Lower leg skin (tissue), 4 donors: ENCODE measurements at regions not wholly inside any gene's neighbourhood (a gene's known extent, or its start where the extent isn't known, plus 50 kb on each side); places are given as distances from the start of the nearest gene placed in this dataset.

Experiments
- DNase-seq, 2 donors: peaks; one replicate each; pipeline ENCODE4 v3.0.0-alpha.2; 2019; ENCODE audit warnings: low spot score in 2 of 2
- H3K4me3 ChIP-seq: fragments of 200-600 bp; sonication (generic); 2 replicates; pipeline ENCODE4 v1.5.1; 2017; ENCODE audit warnings: mild to moderate bottlenecking, low read depth; ENCODE audit not compliant: poor library complexity, severe bottlenecking
- POLR2A ChIP-seq, 2 donors: fragments of 450-650 bp; IDR thresholded peaks; one replicate each; pipeline ENCODE4 v1.6.1; 2016 to 2017; ENCODE audit warnings: antibody characterized with exemption in 2 of 2, mild to moderate bottlenecking in 1 of 2, moderate library complexity in 1 of 2
- WGBS, 2 donors: methylation state at CpG; one replicate each; pipeline ENCODE4 v1.1.5; 2018; 5-methylcytosine and 5-hydroxymethylcytosine counted together
- intact Hi-C: fragments of 100-400 bp; cut with DNase I; formaldehyde crosslinking; loops from one replicate; pipeline ENCODE4 v1.15.0; 2023; ENCODE audit warnings: low total_unique reads
- TF ChIP-seq, protein P1 (sequence below), 3 donors: fragments of 450-650 bp; IDR thresholded peaks; one replicate each; pipeline ENCODE4 v1.5.1; 2016; ENCODE audit warnings: antibody characterized with exemption in 3 of 3, mild to moderate bottlenecking in 3 of 3, moderate library complexity in 2 of 3

DNA sequence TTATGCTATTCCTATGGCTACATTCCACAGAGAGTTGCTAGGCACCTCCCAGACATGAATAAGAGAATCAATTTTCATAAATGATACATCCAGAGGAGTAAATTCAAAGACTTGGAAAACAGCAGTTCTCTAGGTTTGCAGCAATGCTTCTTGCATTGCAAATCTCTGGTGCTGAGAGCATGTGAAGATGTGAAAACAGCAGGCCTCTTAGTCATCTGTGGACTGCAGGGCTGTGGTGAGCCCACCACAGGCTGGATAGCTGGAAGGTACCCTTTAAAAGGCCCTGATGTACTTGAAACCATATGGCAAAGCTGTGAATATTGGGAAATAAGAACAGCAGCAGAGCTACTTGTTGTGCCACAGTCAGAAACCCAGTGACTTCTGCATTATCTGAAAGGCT is 2135.9 kb downstream of the ARAP2 start:
- no peak overlapping the region for H3K4me3 ChIP-seq
- intact Hi-C loops = no loop called here
- no peak for DNase-seq
- TF ChIP-seq, protein P1, sequence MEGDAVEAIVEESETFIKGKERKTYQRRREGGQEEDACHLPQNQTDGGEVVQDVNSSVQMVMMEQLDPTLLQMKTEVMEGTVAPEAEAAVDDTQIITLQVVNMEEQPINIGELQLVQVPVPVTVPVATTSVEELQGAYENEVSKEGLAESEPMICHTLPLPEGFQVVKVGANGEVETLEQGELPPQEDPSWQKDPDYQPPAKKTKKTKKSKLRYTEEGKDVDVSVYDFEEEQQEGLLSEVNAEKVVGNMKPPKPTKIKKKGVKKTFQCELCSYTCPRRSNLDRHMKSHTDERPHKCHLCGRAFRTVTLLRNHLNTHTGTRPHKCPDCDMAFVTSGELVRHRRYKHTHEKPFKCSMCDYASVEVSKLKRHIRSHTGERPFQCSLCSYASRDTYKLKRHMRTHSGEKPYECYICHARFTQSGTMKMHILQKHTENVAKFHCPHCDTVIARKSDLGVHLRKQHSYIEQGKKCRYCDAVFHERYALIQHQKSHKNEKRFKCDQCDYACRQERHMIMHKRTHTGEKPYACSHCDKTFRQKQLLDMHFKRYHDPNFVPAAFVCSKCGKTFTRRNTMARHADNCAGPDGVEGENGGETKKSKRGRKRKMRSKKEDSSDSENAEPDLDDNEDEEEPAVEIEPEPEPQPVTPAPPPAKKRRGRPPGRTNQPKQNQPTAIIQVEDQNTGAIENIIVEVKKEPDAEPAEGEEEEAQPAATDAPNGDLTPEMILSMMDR (IDR thresholded peaks at IDR 0.05) = no peak
- no peak for TF ChIP-seq POLR2A (IDR thresholded peaks at IDR 0.05)

DNA sequence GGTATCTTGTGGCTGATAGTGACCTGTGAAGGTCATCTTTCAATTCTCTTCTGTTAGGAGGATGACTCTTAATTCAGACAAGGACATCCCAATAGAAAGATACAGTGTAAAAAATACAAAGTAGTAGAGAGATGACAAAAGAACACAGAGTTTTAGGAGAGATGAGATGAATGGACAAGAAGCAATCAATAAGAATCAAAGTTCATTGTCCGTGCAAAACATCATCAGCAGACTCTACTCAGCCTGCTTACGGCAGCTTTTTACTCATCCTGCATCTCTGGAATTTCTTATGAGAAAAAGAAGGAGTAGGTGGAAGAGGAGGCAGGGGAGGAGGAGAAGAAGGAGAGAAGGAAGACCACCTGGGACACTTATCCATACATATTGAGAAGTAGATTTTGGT is 2131.7 kb downstream of the ARAP2 start:
- 84 to 96% methylated on average over 2 of the region's 2 CpGs for WGBS, 2 donors
- H3K4me3 ChIP-seq = no peak overlapping the region
- TF ChIP-seq, protein P1 (IDR thresholded peaks at IDR 0.05) = no peak
- no peak for TF ChIP-seq POLR2A (IDR thresholded peaks at IDR 0.05)
- intact Hi-C loops = no loop called here
- no peak for DNase-seq

DNA sequence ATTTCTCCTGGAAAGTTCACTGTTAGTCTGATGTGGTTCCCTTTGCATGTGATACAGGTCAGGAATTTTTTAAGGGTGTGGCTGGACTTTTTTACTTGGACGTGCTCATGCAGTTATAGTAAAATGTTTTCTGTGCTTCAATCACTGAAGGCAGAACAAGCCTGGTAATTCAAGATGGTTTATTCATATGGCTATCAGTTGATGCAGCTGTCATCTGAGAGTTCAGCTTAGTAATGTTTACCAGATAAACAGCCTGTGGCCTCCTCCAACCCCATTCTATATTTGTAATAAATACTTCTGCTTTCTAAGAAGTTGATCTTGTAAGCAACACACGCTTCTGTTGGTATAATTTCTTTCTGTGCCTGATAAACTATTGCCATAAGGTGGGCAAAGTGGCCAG is 2105.9 kb downstream of the ARAP2 start:
- no peak overlapping the region for H3K4me3 ChIP-seq
- intact Hi-C loops = no loop called here
- TF ChIP-seq, protein P1 (IDR thresholded peaks at IDR 0.05) = no peak
- no peak for TF ChIP-seq POLR2A (IDR thresholded peaks at IDR 0.05)
- DNase-seq = no peak
- 55 to 57% methylated on average over 2 of the region's 2 CpGs for WGBS, 2 donors

DNA sequence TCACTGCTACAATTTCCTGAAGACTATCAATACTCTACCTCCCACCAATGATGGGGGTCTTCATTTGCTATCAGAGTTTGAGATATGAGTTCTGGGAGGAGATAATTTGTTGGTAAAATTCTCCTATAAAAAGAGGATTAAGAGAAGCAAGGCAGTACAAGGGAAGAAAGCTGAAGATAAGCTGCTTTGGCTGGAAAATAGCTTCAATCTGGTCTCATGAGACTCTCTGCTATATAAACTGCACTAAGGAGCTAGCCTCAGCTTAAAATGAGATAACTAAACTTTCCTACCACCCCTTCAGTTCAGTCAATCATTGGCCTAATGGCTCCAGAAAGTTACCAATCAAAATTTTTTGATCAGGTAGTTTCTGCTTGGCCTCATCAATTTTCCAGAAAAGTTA is 2105.0 kb downstream of the ARAP2 start:
- intact Hi-C loops = no loop called here
- DNase-seq = no peak
- H3K4me3 ChIP-seq = no peak overlapping the region
- TF ChIP-seq POLR2A (IDR thresholded peaks at IDR 0.05) = no peak
- TF ChIP-seq, protein P1 (IDR thresholded peaks at IDR 0.05) = no peak

DNA sequence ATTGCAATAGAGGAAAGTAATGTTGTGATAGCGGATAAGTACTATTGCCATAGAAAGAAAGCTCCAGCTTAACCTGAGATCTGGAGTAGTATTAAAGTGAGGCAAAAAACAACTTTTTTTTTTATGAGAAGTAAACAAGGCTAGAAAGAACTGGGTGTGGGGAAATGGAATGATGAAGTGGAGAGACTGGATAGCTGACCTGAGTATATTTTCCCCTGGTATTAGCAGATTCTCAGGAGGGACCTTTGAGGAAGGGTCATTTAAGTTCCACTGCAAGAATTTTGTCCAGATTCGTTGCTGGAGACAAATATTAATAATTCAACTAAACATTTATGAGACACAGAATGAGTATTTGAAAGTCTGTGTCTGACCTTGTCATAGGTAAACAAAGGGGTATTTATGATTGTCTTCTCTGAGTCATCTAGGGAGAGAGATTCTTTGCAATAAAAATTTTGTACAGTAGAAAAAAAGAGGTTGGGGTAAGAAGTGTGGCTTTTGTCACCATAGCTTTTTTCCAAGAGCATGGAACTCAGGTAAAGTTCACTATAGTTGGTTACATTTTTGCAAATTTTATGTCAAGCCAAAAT is 2095.9 kb downstream of the ARAP2 start:
- TF ChIP-seq POLR2A (IDR thresholded peaks at IDR 0.05) = no peak
- TF ChIP-seq, protein P1 (IDR thresholded peaks at IDR 0.05) = no peak
- H3K4me3 ChIP-seq = no peak overlapping the region
- no peak for DNase-seq
- intact Hi-C loops = no loop called here
- WGBS, 2 donors = 70 to 80% methylated on average over 2 of the region's 2 CpGs

DNA sequence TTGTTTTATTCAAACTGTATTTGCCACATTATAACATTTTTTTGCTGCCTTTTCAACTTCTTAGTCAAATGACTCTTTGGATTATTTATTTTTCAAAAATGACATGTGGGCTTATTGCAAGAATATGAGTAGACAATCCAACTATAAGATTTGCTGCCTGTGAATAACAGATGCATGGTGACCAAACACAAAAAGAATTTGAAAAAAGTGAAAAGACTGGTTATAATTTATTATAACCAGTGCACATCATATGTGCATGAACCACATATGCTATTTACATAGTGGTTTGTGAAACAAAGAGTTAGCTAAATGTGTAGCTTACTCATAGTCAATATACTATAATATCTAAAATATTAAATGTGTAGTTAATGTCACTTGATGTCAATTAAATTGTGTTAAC is 2086.8 kb downstream of the ARAP2 start:
- H3K4me3 ChIP-seq = no peak overlapping the region
- no peak for DNase-seq
- TF ChIP-seq POLR2A (IDR thresholded peaks at IDR 0.05) = no peak
- TF ChIP-seq, protein P1 (IDR thresholded peaks at IDR 0.05) = no peak
- intact Hi-C loops = no loop called here
